ENCODE measurements at regions not wholly inside any gene's neighbourhood (a gene's known extent, or its start where the extent isn't known, plus 50 kb on each side); places are given as distances from the start of the nearest gene placed in this dataset.

- DNase-seq, result peak in 1 of 2 experiments; percentile 49
Observed at GRCh38 chr11:97461934-97462333, 1072.1 kb downstream of the JRKL start.

- no peak for DNase-seq
Observed at GRCh38 chr11:97463891-97464290, 1074.1 kb downstream of the JRKL start.

- DNase-seq, result no peak
Observed at GRCh38 chr11:97471480-97471879, 1081.7 kb downstream of the JRKL start.

- no peak for DNase-seq
Observed at GRCh38 chr11:97487387-97487786, 1097.6 kb downstream of the JRKL start.

- no peak for DNase-seq
Observed at GRCh38 chr11:97498891-97499290, 1109.1 kb downstream of the JRKL start.

GRCh38 chr11:97502201-97502600 is 1112.4 kb downstream of the JRKL start:
- DNase-seq, result no peak

- no peak for DNase-seq
Observed at GRCh38 chr11:97506076-97506759, 1116.4 kb downstream of the JRKL start.

- no peak for DNase-seq
Observed at GRCh38 chr11:97514446-97514845, 1124.6 kb downstream of the JRKL start.

GRCh38 chr11:97516688-97517087 is 1126.9 kb downstream of the JRKL start:
- DNase-seq, result no peak

- no peak for DNase-seq
Observed at GRCh38 chr11:97525273-97525672, 1135.5 kb downstream of the JRKL start.

GRCh38 chr11:97537407-97538150 is 1147.8 kb downstream of the JRKL start:
- DNase-seq, result peak in 1 of 2 experiments; percentile 17

- DNase-seq, result no peak
Observed at GRCh38 chr11:97544431-97544830, 1154.6 kb downstream of the JRKL start.

GRCh38 chr11:97548280-97548679 is 1158.5 kb downstream of the JRKL start:
- no peak for DNase-seq

- DNase-seq, result peak in 1 of 2 experiments; percentile 8
Observed at GRCh38 chr11:97557399-97557798, 1167.6 kb downstream of the JRKL start.

GRCh38 chr11:97567801-97568200 is 1178.0 kb downstream of the JRKL start:
- no peak for DNase-seq

GRCh38 chr11:97570636-97571035 is 1180.8 kb downstream of the JRKL start:
- DNase-seq, result no peak

- peak; percentile 9 to 19 for DNase-seq
Observed at GRCh38 chr11:97573771-97574170, 1184.0 kb downstream of the JRKL start.

- DNase-seq, result no peak
Observed at GRCh38 chr11:97574976-97575665, 1185.3 kb downstream of the JRKL start.

- no peak for DNase-seq
Observed at GRCh38 chr11:97607291-97608000, 1217.6 kb downstream of the JRKL start.

- DNase-seq, result peak; percentile 52 to 59
Observed at GRCh38 chr11:97610000-97610399, 1220.2 kb downstream of the JRKL start.

- DNase-seq, result peak; percentile 15 to 54
Observed at GRCh38 chr11:97610854-97611253, 1221.0 kb downstream of the JRKL start.

- no peak for DNase-seq
Observed at GRCh38 chr11:97611345-97611744, 1221.5 kb downstream of the JRKL start.

- DNase-seq, result no peak
Observed at GRCh38 chr11:97614606-97615005, 1224.8 kb downstream of the JRKL start.

All from NCI-H526 (cell line).